ENCODE measurements at regions not wholly inside any gene's neighbourhood (a gene's known extent, or its start where the extent isn't known, plus 50 kb on each side); places are given as distances from the start of the nearest gene placed in this dataset.

- DNase-seq: no peak
Observed at GRCh38 chr2:6429210-6429986, 436.3 kb downstream of the CMPK2 start.

GRCh38 chr2:6434438-6434837 is 431.3 kb downstream of the CMPK2 start:
- no peak for DNase-seq

DNA sequence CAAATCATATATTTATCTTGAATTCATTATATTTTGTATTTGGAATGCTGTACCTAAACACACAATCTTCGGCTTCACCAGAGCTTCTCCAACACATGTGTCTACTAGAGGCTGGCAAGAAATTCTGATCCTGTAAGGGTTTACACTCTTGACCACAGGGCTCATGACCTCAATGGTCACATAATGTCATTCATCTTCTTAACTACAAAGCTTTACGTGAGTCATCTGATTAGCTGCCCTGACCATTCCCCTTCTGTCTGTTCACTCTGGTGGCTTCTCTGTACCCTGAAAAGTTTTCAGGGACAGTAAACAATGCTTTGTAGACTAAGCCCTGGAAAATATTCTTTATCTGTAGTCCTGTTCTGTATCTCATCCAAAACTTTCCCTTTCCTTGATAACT is 423.9 kb downstream of the CMPK2 start:
- no peak for DNase-seq

DNA sequence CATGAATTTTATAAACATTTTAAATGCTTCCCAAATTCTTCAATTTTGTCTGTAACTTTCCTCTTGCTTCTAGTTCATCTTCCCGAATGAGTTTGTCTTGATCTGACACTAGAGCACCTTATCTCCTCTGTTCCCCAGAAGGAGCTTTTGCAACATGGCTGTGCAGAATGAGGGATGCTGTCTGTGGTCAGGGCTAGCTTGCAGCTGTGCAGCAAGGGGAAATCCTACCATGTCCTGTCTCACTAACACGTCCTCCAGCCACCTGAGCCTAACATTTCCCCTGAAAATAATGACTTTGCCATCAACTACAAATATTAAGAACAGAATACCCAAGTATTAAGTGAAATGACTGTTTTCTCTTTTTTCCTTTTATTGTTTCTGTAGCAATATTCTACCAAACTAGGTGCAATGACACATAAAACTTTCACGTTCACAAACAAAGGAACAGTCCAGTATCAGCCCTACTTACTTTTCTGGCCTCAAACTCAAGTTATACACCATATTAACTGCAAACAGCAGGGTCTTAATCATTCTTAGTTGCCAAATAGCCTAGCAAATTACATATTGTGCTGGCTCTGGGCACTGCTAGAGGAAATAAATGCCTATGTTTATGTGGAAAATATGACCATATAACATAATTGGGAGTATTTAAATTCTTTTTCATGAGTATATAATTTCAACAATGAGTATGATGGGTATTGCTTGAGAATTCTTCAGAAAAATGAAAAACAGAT is 423.3 kb downstream of the CMPK2 start:
- no peak for DNase-seq

DNA sequence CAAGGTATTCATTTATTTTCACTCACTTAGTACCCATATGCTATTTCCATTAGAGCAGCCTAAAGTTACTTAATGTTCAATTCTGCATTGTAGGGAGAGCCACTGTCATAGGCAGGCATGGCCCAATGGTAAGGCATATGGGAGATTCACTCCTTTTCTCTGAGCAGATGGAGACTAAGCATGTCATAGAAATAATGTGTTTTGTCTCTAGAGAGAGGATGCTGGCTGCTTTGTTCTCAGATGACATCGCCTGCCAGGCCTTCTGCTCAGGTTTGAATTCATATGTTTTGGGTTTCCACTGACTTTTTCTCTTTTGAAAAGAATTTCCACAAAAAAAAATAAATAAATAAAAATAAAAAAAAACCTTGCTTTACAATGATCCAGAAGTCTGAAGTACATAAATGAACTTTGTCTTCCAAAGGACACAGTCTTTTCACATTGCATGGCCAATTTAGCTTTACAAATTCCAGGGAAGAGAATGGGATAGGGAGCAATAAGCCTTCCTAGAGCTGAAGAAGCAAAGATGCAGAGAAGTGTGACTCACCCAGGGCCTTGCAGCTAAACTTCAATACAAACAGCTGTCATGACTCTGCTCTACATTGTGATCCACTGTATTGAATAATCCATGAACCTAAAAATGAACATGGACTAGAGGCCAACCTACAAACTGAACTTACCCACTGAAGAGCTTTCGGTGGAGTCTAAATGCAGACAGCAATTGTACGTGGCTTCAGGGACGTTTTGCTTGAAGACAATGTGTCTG is 422.5 kb downstream of the CMPK2 start:
- no peak for DNase-seq

- DNase-seq: no peak
Observed at GRCh38 chr2:6444514-6444913, 421.2 kb downstream of the CMPK2 start.

DNA sequence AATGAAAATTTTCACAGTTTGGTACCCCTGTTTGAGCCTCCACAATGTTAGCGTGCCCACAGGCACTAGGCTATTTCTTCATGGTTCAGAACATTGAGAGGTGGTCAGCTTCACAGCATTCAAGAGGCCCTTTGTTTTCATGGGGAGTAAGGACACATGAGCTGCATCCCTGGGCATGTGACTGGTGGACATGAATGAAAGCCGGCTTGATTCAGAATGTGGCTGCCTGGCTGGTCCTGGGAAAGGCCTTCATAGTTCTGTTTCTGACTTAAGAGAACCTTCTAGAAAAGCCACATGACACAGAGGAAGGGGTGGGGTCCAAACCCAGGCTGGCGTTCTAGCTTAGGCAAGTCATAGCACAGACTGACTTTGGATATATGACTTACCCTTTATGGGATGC is 420.6 kb downstream of the CMPK2 start:
- no peak for DNase-seq

GRCh38 chr2:6446938-6447608 is 418.6 kb downstream of the CMPK2 start:
- DNase-seq: no peak

DNA sequence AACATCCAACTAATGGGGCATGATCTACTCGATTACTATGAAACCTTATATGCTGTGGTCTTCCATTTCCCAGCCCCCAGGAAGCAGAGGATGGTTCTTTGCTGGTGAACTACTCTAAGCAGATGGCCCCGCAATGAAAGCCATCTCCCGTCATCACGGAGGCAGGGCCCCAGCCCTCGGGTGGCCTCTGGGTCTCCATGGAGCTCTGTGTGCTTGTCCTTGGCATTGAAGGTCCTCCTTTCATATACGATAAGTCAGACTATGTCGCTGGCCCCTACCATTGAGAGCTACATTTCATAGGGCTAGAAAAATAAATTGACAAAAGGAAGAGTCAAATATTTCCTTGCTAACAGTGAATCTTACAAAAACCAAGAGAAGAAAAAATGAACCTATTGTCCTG is 416.8 kb downstream of the CMPK2 start:
- DNase-seq: no peak

DNA sequence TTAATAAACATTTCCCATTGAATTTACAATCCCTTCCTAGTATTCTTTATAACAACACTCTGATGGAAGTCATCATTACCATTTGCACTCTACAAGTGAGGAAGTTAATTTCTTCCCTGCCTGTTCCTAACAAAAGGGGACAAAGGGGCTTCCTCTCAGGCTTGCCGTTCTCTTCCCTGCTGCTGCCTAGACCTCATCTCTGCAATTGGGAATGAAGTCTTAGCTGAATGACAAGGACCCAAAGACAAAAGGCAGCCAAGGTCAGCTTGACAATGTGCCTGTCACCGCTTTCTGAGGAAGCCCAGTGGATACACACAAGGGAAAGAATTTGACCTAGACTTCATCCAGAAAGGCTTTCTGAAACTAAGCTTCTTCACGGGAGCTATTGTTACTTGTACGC is 416.4 kb downstream of the CMPK2 start:
- no peak for DNase-seq

- DNase-seq: no peak
Observed at GRCh38 chr2:6452702-6453481, 412.8 kb downstream of the CMPK2 start.

GRCh38 chr2:6454286-6454990 is 411.3 kb downstream of the CMPK2 start:
- no peak for DNase-seq

- no peak for DNase-seq
Observed at GRCh38 chr2:6459138-6459537, 406.6 kb downstream of the CMPK2 start.

- DNase-seq: no peak
Observed at GRCh38 chr2:6470518-6470917, 395.2 kb downstream of the CMPK2 start.

DNA sequence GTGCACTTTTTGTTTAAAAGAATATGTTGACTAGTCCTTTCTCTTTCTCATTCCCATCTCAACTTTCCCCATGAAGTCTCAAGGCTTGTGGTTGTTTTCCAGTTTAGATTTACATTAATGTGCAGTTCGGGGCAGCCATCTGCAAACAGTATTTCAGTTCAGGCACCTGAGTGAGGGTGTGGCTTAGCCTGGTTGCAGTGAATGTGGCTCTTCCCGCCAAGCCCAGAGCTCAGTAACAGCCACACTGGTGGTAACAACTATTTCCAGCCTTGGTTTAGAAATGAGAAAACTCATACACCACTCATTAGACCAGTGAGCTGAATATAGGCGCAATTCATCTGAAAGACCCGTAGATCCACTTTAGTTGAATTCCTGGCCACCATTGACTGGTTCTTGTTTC is 394.3 kb downstream of the CMPK2 start:
- DNase-seq: no peak

DNA sequence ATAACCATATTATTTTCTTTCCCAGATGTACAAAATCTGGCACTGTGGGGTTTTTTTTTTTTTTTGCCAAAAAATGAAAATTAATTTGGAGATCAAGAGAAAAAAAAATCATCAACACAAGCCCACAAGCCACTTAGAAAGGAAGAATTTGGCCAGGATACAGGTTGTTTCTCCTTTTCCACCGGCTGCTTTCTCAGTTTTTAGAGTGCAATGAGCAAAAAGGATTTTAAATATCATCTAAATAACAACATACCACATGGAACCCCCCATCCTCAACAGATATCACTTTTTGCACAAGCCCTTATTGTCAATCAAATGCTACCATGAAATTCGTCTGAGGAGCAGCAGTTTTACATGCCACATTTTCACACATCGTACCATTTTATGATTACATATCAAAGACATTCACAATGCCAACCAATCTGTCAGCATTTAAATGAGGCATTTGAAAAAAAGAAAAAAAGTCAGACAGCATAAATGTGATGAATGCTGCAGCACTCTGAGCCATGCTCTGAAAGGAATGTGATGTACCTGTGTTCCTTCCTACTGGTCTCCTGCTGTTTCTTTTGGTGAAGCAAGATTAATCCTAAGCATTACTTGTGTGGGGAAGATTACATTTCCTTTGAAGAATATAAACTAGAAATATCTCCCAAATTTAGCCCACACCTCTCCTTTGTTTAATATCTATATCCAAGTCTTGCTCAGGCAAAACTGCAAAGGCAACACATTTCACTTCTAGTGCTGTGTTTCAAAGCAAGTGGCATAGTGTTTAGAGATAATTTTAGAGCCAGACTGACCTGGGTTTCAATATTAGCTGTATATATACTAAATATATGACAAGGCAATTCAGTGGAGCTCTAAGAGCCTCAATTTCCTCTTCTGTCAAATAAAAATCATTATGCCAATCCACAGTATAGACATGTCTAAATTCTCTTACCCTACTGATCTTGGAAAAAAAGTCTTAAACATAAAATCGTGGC is 391.3 kb downstream of the CMPK2 start:
- no peak for DNase-seq

DNA sequence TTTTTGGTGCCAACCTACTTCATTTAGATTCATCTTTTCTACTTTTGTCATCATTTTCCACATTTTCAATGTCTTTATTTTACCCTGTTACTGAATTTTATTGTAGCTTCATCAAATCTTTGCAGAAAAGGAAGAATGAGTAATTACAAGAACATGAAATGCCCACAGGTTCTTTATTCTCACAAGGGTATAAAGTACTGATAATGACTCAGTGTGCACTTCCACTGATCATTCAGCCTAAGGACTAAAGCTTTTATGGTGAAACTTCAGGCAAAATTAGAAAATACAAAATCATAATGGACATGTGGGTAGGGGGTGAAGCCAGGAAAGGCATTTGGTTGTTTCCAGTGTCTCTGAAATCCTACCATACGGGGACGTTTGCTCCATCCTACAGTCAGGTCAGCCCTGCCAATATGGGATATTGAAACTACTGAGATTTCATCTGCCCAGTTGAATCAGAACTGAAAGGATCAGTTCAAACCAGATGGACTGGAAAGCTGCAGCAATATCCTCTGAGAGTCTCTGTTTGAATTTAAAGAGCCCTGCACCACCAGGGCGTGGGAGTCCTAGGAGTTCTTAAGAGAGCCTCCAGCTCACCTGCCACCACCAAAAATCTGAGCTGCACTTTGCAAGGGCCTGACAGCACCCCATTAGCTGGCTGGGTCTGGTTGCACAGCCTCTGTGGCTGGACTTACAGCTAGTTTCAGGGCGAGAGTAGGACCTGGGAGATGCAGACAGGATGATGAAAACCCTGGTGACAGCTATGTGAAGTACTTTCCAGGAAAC is 390.4 kb downstream of the CMPK2 start:
- no peak for DNase-seq

DNA sequence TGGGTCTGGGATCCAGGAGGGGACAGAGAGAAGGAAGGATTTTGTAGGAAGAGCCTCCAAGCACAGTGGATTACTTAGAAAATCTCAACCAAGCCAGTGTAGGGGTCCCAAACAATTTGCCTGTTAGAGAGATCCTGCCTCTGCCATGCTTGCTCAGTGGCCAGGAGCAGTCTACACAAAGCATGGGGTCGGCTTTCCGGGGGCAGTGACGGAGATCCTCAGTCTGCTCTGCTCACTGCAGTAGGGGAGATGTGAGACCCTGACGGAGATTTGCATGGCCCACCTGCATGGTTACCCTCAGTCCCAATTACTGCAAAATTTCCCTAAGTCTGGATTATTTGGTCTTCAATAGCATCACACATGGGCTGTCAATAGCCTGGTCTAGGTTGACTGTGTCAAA is 385.2 kb downstream of the CMPK2 start:
- no peak for DNase-seq

- no peak for DNase-seq
Observed at GRCh38 chr2:6482256-6482655, 383.5 kb downstream of the CMPK2 start.

DNA sequence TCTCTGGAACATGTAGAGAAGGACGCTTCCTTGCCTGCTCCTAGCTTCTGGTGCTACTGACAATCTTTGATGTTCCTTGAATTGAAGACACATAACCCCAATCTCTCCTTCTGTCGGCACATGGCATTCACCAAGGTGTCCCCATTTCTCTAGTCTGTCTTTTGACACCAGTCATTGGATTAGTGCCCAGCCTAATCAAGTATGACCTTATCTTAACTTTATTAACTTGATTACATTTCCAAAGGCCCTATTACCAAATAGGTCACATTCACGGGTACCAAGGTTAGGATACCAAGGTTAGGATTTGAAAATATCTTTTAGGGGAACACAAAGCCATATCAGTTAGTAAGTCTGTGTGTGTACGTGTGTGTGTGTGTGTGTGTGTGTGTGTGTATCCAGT is 377.9 kb downstream of the CMPK2 start:
- no peak for DNase-seq

Measured in NCI-H1436 treated with DMSO at 0.1 percent for 48 hours (cell line).